HepG2 (cell line): ENCODE measurements at regions not wholly inside any gene's neighbourhood (a gene's known extent, or its start where the extent isn't known, plus 50 kb on each side); places are given as distances from the start of the nearest gene placed in this dataset.

ENCODE experiments used
- FOSL1 ChIP-seq: sonication (generic); formaldehyde crosslinking; IDR thresholded peaks from 2 replicates; pipeline ENCODE4 v1.9.0; 2021; ENCODE audit warnings: missing genetic modification reagents, borderline replicate concordance
- GLMP ChIP-seq: sonication (generic); formaldehyde crosslinking; IDR thresholded peaks from 2 replicates; pipeline ENCODE4 v1.9.0; 2021; ENCODE audit warnings: missing genetic modification reagents, mild to moderate bottlenecking, borderline replicate concordance
- MAFF ChIP-seq: IDR thresholded peaks from 2 replicates; pipeline ENCODE4 v1.6.1; 2011; ENCODE audit warnings: low read depth, low read length, improper control_type of control experiment
- MAFK ChIP-seq, 2 experiments: IDR thresholded peaks in 1 of 2; conservative IDR thresholded peaks in 1 of 2; 2 replicates each; pipeline ENCODE4 v1.6.1; 2011; ENCODE audit warnings: improper control_type of control experiment in 2 of 2, low read length in 2 of 2
- SP140L ChIP-seq: sonication (generic); formaldehyde crosslinking; IDR thresholded peaks from 2 replicates; pipeline ENCODE4 v1.4.0; 2020; ENCODE audit warnings: missing genetic modification reagents, borderline replicate concordance
- ZFP36L1 ChIP-seq: sonication (generic); formaldehyde crosslinking; IDR thresholded peaks from 2 replicates; pipeline ENCODE4 v1.8.0; 2022; ENCODE audit warnings: mild to moderate bottlenecking, missing genetic modification reagents, moderate library complexity
- ZHX2 ChIP-seq, 2 experiments: sonication (generic) in 1 of 2; formaldehyde crosslinking in 1 of 2; IDR thresholded peaks; 2 replicates each; pipeline versions ENCODE4 v1.6.1 to v1.9.0; 2014 to 2022; ENCODE audit warnings: antibody characterized with exemption in 1 of 2, borderline replicate concordance in 1 of 2, inconsistent platforms in 1 of 2, low read depth in 1 of 2, missing genetic modification reagents in 1 of 2
- ZNF230 ChIP-seq: sonication (generic); formaldehyde crosslinking; IDR thresholded peaks from 2 replicates; pipeline ENCODE4 v1.4.0; 2020; ENCODE audit warnings: mild to moderate bottlenecking, missing genetic modification reagents
- ZNF274 ChIP-seq: sonication (generic); formaldehyde crosslinking; IDR thresholded peaks from 2 replicates; pipeline ENCODE4 v1.5.1; 2020; ENCODE audit warnings: mild to moderate bottlenecking, missing genetic modification reagents
- TF ChIP-seq, protein P1 (sequence below): sonication (generic); formaldehyde crosslinking; IDR thresholded peaks from 2 replicates; pipeline ENCODE4 v1.5.1; 2020; ENCODE audit warnings: mild to moderate bottlenecking, missing genetic modification reagents, borderline replicate concordance
- TF ChIP-seq, protein P2 (sequence below): IDR thresholded peaks from 2 replicates; pipeline ENCODE4 v1.4.0; 2020; ENCODE audit warnings: mild to moderate bottlenecking, missing genetic modification reagents

DNA sequence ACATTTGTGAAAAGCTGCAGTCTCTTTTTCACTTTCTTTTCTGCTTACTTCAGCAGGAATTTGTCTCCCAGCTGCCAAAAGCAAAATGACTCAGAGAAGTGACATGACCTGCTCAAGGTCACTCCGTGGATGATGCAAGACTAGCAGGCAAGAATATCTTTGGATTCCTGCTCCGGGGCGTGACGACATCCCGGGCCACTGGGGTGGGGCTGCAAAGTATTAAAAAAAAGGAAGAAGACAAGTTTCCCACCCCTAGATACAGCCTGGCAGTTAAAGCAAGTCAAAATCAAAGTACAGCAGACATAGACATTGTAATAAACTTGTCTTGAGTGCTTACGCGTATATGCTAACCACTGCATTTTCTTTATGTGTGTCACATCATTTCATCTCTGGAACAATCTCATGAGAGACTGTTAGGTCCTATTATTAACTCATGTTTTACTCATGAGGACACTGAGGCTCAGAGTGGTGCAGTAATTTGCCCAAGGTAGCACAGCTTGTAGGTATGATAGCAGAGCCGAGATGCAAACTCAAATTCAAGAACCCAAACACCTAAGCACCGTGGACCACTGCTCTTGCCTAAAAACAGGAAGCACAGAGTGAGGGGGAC is 485.2 kb upstream of the PROK2 start (continued):
- TF ChIP-seq MAFF (peak; percentile 99), ZNF274 (CRISPR knock-in tag) (no peak), ZFP36L1 (no peak), ZHX2 (IDR thresholded peaks at IDR 0.05; ENCODE audit: low read depth) (peak; percentile 60), ZHX2 (CRISPR knock-in tag; IDR thresholded peaks at IDR 0.05; ENCODE audit: borderline replicate concordance) (no peak), GLMP (CRISPR knock-in tag) (no peak), SP140L (no peak), MAFK (conservative IDR thresholded peaks at IDR 0.05 in 1 of 2, IDR thresholded peaks at IDR 0.05 in 1 of 2; ENCODE audit: low read length in 2 of 2) (peak; percentile 99 to 100), ZNF230 (CRISPR knock-in tag) (no peak), FOSL1 (CRISPR knock-in tag) (peak; percentile 85)
- TF ChIP-seq, protein P1, sequence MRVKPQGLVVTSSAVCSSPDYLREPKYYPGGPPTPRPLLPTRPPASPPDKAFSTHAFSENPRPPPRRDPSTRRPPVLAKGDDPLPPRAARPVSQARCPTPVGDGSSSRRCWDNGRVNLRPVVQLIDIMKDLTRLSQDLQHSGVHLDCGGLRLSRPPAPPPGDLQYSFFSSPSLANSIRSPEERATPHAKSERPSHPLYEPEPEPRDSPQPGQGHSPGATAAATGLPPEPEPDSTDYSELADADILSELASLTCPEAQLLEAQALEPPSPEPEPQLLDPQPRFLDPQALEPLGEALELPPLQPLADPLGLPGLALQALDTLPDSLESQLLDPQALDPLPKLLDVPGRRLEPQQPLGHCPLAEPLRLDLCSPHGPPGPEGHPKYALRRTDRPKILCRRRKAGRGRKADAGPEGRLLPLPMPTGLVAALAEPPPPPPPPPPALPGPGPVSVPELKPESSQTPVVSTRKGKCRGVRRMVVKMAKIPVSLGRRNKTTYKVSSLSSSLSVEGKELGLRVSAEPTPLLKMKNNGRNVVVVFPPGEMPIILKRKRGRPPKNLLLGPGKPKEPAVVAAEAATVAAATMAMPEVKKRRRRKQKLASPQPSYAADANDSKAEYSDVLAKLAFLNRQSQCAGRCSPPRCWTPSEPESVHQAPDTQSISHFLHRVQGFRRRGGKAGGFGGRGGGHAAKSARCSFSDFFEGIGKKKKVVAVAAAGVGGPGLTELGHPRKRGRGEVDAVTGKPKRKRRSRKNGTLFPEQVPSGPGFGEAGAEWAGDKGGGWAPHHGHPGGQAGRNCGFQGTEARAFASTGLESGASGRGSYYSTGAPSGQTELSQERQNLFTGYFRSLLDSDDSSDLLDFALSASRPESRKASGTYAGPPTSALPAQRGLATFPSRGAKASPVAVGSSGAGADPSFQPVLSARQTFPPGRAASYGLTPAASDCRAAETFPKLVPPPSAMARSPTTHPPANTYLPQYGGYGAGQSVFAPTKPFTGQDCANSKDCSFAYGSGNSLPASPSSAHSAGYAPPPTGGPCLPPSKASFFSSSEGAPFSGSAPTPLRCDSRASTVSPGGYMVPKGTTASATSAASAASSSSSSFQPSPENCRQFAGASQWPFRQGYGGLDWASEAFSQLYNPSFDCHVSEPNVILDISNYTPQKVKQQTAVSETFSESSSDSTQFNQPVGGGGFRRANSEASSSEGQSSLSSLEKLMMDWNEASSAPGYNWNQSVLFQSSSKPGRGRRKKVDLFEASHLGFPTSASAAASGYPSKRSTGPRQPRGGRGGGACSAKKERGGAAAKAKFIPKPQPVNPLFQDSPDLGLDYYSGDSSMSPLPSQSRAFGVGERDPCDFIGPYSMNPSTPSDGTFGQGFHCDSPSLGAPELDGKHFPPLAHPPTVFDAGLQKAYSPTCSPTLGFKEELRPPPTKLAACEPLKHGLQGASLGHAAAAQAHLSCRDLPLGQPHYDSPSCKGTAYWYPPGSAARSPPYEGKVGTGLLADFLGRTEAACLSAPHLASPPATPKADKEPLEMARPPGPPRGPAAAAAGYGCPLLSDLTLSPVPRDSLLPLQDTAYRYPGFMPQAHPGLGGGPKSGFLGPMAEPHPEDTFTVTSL = peak; percentile 65; the same call in 1 of the 2 replicates
- TF ChIP-seq, protein P2, sequence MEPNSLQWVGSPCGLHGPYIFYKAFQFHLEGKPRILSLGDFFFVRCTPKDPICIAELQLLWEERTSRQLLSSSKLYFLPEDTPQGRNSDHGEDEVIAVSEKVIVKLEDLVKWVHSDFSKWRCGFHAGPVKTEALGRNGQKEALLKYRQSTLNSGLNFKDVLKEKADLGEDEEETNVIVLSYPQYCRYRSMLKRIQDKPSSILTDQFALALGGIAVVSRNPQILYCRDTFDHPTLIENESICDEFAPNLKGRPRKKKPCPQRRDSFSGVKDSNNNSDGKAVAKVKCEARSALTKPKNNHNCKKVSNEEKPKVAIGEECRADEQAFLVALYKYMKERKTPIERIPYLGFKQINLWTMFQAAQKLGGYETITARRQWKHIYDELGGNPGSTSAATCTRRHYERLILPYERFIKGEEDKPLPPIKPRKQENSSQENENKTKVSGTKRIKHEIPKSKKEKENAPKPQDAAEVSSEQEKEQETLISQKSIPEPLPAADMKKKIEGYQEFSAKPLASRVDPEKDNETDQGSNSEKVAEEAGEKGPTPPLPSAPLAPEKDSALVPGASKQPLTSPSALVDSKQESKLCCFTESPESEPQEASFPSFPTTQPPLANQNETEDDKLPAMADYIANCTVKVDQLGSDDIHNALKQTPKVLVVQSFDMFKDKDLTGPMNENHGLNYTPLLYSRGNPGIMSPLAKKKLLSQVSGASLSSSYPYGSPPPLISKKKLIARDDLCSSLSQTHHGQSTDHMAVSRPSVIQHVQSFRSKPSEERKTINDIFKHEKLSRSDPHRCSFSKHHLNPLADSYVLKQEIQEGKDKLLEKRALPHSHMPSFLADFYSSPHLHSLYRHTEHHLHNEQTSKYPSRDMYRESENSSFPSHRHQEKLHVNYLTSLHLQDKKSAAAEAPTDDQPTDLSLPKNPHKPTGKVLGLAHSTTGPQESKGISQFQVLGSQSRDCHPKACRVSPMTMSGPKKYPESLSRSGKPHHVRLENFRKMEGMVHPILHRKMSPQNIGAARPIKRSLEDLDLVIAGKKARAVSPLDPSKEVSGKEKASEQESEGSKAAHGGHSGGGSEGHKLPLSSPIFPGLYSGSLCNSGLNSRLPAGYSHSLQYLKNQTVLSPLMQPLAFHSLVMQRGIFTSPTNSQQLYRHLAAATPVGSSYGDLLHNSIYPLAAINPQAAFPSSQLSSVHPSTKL = peak; percentile 94
